ENCODE measurements at regions not wholly inside any gene's neighbourhood (a gene's known extent, or its start where the extent isn't known, plus 50 kb on each side); places are given as distances from the start of the nearest gene placed in this dataset.

- TF ChIP-seq SUPT20H (IDR thresholded peaks at IDR 0.05; ENCODE audit: borderline replicate concordance, control insufficient read depth, low read depth, low read length) = no peak
These were observed 169.6 kb upstream of the KIAA1217 start (continued) for GRCh38 chr10:24039315-24039714.

GRCh38 chr10:24039897-24040296 lies 169.0 kb upstream of the KIAA1217 start:
- H3K4me2 ChIP-seq (ENCODE audit: control insufficient read depth, insufficient read depth) = no peak overlapping the region
- H3K9me3 ChIP-seq (replicated peaks; ENCODE audit: control insufficient read depth, insufficient read depth, low read length) = no peaks in the 10 kb centered on the region
- H3K27me3 ChIP-seq (replicated peaks in 1 of 2; ENCODE audit: control insufficient read depth in 2 of 2, insufficient read depth in 2 of 2, low read length in 1 of 2) = no peaks in the 10 kb centered on the region
- intact Hi-C loops (cut with micrococcal nuclease; ENCODE audit: unreplicated experiment) (no loop called here), in situ Hi-C loops (cut with MboI) (no loop called here)
- H4K20me1 ChIP-seq (ENCODE audit: control insufficient read depth, insufficient read depth) = no peaks in the 10 kb centered on the region
- no peak overlapping the region for H2AFZ ChIP-seq (ENCODE audit: control insufficient read depth, low read depth, low read length)
- ChIA-PET CTCF (no interaction called here), SMC1A (ENCODE audit: uncharacterized antibody, unreplicated experiment) (no interaction called here), RAD21 (ENCODE audit: unreplicated experiment) (no interaction called here), POLR2A (no interaction called here)
- FAIRE-seq = no peak
- no peak overlapping the region for H3K27ac ChIP-seq (ENCODE audit: control insufficient read depth, insufficient read depth)
- H3K79me2 ChIP-seq (ENCODE audit: control insufficient read depth, insufficient read depth, low read length) = no peaks in the 10 kb centered on the region
- BruUV-seq (replicated peaks) = no TSS peak
- no peak for DNase-seq (ENCODE audit: low read depth, low spot score)
- H3K36me3 ChIP-seq (ENCODE audit: control insufficient read depth in 2 of 2, insufficient read depth in 2 of 2, low read length in 1 of 2) = no peaks in the 10 kb centered on the region
- H3K4me3 ChIP-seq = no peak overlapping the region
- 9% methylated on average over 3 of the region's 3 CpGs for WGBS (ENCODE audit: insufficient coverage, insufficient replicate concordance, low lambda C conversion rate, missing lambda C conversion rate)
- H3K9ac ChIP-seq (ENCODE audit: control insufficient read depth, insufficient read depth, low read length) = no peak overlapping the region
- H3K4me1 ChIP-seq (ENCODE audit: control insufficient read depth, insufficient read depth, low read length) = no peaks in the 10 kb centered on the region
- ATAC-seq = no peak
- TF ChIP-seq GABPA (IDR thresholded peaks at IDR 0.05; ENCODE audit: low read depth) (no peak), ZBTB4 (CRISPR knock-in tag; IDR thresholded peaks at IDR 0.05) (no peak), RELA (IDR thresholded peaks at IDR 0.05; ENCODE audit: borderline replicate concordance, partially characterized antibody) (no peak), CREM (IDR thresholded peaks at IDR 0.05; ENCODE audit: low read depth) (no peak), CUX1 (IDR thresholded peaks at IDR 0.05; ENCODE audit: insufficient replicate concordance, low read depth, low read length) (no peak), ZNF207 (IDR thresholded peaks at IDR 0.05; ENCODE audit: borderline replicate concordance) (no peak), ZNF384 (IDR thresholded peaks at IDR 0.05; ENCODE audit: borderline replicate concordance, low read depth, low read length) (no peak), CBX3 (IDR thresholded peaks at IDR 0.05; ENCODE audit: borderline replicate concordance, low read depth) (no peak), EGR1 (IDR thresholded peaks at IDR 0.05; ENCODE audit: borderline replicate concordance in 1 of 2, low read depth in 2 of 2, low read length in 2 of 2) (no peak), ZBTB11 (CRISPR knock-in tag; IDR thresholded peaks at IDR 0.05) (no peak), NR2F1 (conservative IDR thresholded peaks at IDR 0.05) (no peak)

Measured in GM12878 (cell line).